SU-DHL-6 (cell line): ENCODE measurements at regions not wholly inside any gene's neighbourhood (a gene's known extent, or its start where the extent isn't known, plus 50 kb on each side); places are given as distances from the start of the nearest gene placed in this dataset.

Experiments used
- H2AFZ ChIP-seq: fragments of 200-600 bp; sonication (generic); 2 replicates; pipeline ENCODE4 v1.6.1; 2014; ENCODE audit warnings: low read depth, mild to moderate bottlenecking, moderate library complexity, mixed read lengths, antibody characterized with exemption, low read length; ENCODE audit not compliant: severe bottlenecking
- H3F3A ChIP-seq: fragments of 200-600 bp; shearing (Covaris generic); 2 replicates; pipeline ENCODE4 v1.6.0; 2016; ENCODE audit warnings: antibody characterized with exemption, mild to moderate bottlenecking; ENCODE audit not compliant: insufficient read depth
- H3K27ac ChIP-seq: fragments of 200-600 bp; sonication (generic); 2 replicates; pipeline ENCODE4 v1.5.1; 2016; ENCODE audit warnings: low read depth, mild to moderate bottlenecking, low read length, moderate library complexity, mixed read lengths
- H3K27me3 ChIP-seq: fragments of 200-600 bp; sonication (generic), shearing (Covaris generic); 2 replicates; pipeline ENCODE4 v1.6.0; 2014; ENCODE audit warnings: mild to moderate bottlenecking, low read length
- H3K36me3 ChIP-seq: fragments of 200-600 bp; sonication (generic); 2 replicates; pipeline ENCODE4 v1.6.1; 2014; ENCODE audit warnings: mild to moderate bottlenecking, low read length, mixed read lengths
- H3K4me2 ChIP-seq: fragments of 300-600, 200-600 bp; shearing (Covaris generic), sonication (generic); 2 replicates; pipeline ENCODE4 v1.6.0; 2014; ENCODE audit warnings: low read length, low read depth, mild to moderate bottlenecking; ENCODE audit not compliant: poor library complexity, severe bottlenecking
- H3K4me3 ChIP-seq: fragments of 200-600 bp; sonication (generic); 2 replicates; pipeline ENCODE4 v1.5.1; 2014; ENCODE audit warnings: antibody characterized with exemption, low read length, mild to moderate bottlenecking, mixed read lengths; ENCODE audit not compliant: insufficient read depth, poor library complexity, severe bottlenecking
- H3K79me2 ChIP-seq: fragments of 200-600 bp; sonication (generic); 2 replicates; pipeline ENCODE4 v1.6.1; 2014; ENCODE audit warnings: mild to moderate bottlenecking, low read length, moderate library complexity; ENCODE audit not compliant: insufficient read depth
- H3K9ac ChIP-seq: fragments of 200-600 bp; sonication (generic); 2 replicates; pipeline ENCODE4 v1.7.0; 2014; ENCODE audit warnings: mild to moderate bottlenecking, low read length
- H3K9me2 ChIP-seq: fragments of 200-600 bp; sonication (generic); replicated peaks from 2 replicates; pipeline ENCODE4 v1.6.1; 2014; ENCODE audit warnings: low read length; ENCODE audit not compliant: insufficient read depth
- H3K9me3 ChIP-seq: fragments of 200-600 bp; sonication (generic); 2 replicates; pipeline ENCODE4 v1.6.1; 2014; ENCODE audit warnings: low read length, mixed read lengths; ENCODE audit not compliant: insufficient read depth
- H4K20me1 ChIP-seq: fragments of 200-600 bp; sonication (generic); 2 replicates; pipeline ENCODE4 v1.6.1; 2014; ENCODE audit warnings: low read depth, mild to moderate bottlenecking, antibody characterized with exemption, low read length, moderate library complexity, mixed read lengths
- EZH2phosphoT487 ChIP-seq: fragments of 200-600 bp; sonication (generic), shearing (Covaris generic); conservative IDR thresholded peaks from 2 replicates; pipeline ENCODE4 v1.6.1; 2018; ENCODE audit warnings: mild to moderate bottlenecking, antibody characterized with exemption, low read length, moderate library complexity, mixed read lengths
- TF ChIP-seq, protein P1 (sequence below): fragments of 200-600 bp; sonication (generic); IDR thresholded peaks from one replicate; pipeline ENCODE4 v1.5.1; 2017; ENCODE audit warnings: antibody characterized with exemption, mild to moderate bottlenecking, low read length, moderate library complexity; ENCODE audit not compliant: insufficient read depth, poor library complexity, severe bottlenecking

- Histone ChIP-seq H3K9me2 (no peaks in the 10 kb centered on the region), H3K4me3 (no peak overlapping the region), H2AFZ (no peak overlapping the region), H3K4me2 (no peak overlapping the region), H3K27ac (no peak overlapping the region), H3K9me3 (no peaks in the 10 kb centered on the region), H3K36me3 (no peaks in the 10 kb centered on the region), H3K27me3 (no peaks in the 10 kb centered on the region), H3K79me2 (no peaks in the 10 kb centered on the region), H4K20me1 (no peaks in the 10 kb centered on the region), H3F3A (no peaks in the 10 kb centered on the region), H3K9ac (no peak overlapping the region)
- TF ChIP-seq, protein P1, sequence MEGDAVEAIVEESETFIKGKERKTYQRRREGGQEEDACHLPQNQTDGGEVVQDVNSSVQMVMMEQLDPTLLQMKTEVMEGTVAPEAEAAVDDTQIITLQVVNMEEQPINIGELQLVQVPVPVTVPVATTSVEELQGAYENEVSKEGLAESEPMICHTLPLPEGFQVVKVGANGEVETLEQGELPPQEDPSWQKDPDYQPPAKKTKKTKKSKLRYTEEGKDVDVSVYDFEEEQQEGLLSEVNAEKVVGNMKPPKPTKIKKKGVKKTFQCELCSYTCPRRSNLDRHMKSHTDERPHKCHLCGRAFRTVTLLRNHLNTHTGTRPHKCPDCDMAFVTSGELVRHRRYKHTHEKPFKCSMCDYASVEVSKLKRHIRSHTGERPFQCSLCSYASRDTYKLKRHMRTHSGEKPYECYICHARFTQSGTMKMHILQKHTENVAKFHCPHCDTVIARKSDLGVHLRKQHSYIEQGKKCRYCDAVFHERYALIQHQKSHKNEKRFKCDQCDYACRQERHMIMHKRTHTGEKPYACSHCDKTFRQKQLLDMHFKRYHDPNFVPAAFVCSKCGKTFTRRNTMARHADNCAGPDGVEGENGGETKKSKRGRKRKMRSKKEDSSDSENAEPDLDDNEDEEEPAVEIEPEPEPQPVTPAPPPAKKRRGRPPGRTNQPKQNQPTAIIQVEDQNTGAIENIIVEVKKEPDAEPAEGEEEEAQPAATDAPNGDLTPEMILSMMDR: no peak
- TF ChIP-seq EZH2phosphoT487: no peak
These were observed 300.4 kb upstream of the B3GAT1 start for GRCh38 chr11:134712228-134713145.

- Histone ChIP-seq H3K27ac (no peak overlapping the region), H3K9me3 (no peaks in the 10 kb centered on the region)
These were observed 299.5 kb upstream of the B3GAT1 start for GRCh38 chr11:134711588-134711987.

DNA sequence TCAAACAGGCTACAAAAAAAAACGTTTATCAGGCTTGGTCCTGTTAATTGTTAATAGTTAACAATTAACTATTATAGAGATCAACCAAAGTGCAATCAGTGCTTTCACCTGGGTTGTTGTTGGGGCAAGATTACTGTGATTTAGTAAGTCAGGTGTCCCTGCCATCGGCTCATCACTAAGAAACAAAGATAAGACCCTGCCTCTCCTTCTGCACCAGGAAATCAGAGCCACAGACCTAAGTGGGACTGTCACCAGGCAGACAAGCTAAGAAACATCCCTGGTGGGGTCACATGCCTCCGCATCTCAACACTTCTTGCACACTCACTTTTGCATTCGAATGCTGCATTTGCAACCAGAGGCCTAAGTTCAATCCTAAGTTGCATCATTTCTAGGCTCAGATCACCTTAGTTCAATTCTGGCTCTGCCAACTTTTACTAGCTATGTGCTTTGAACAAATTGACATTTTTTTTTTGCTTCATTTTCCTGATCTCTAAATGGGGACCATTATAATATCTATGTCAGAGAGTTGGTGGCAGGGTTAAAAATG, 298.9 kb upstream of the B3GAT1 start:
- H3K9me3 ChIP-seq: no peaks in the 10 kb centered on the region
- no peaks in the 10 kb centered on the region for H3K79me2 ChIP-seq
- no peak overlapping the region for H3K4me2 ChIP-seq
- H2AFZ ChIP-seq: no peak overlapping the region
- H3K36me3 ChIP-seq: no peaks in the 10 kb centered on the region
- H3K4me3 ChIP-seq: no peak overlapping the region
- H3F3A ChIP-seq: no peaks in the 10 kb centered on the region
- TF ChIP-seq EZH2phosphoT487: no peak
- TF ChIP-seq, protein P1: no peak
- no peak overlapping the region for H3K9ac ChIP-seq
- no peak overlapping the region for H3K27ac ChIP-seq
- H3K27me3 ChIP-seq: no peaks in the 10 kb centered on the region
- no peaks in the 10 kb centered on the region for H4K20me1 ChIP-seq
- no peaks in the 10 kb centered on the region for H3K9me2 ChIP-seq

More at GRCh38 chr11:134711588-134711987, 299.5 kb upstream of the B3GAT1 start:
- no peaks in the 10 kb centered on the region for H3K9me2 ChIP-seq
- H4K20me1 ChIP-seq: no peaks in the 10 kb centered on the region
- H3K79me2 ChIP-seq: no peaks in the 10 kb centered on the region
- H3K4me3 ChIP-seq: no peak overlapping the region
- H2AFZ ChIP-seq: no peak overlapping the region
- no peak overlapping the region for H3K4me2 ChIP-seq
- no peaks in the 10 kb centered on the region for H3K27me3 ChIP-seq
- H3K36me3 ChIP-seq: no peaks in the 10 kb centered on the region
- H3F3A ChIP-seq: no peaks in the 10 kb centered on the region
- TF ChIP-seq EZH2phosphoT487: no peak
- TF ChIP-seq, protein P1: no peak
- no peak overlapping the region for H3K9ac ChIP-seq
